NCI-H510A treated with DMSO at 0.1 percent for 48 hours (cell line): ENCODE measurements at regions not wholly inside any gene's neighbourhood (a gene's known extent, or its start where the extent isn't known, plus 50 kb on each side); places are given as distances from the start of the nearest gene placed in this dataset.
A peak's percentile ranks its signal among the peaks of the same experiment; 100 is the strongest.
"Not testable (repeated sequence)": the region's sequence is repeated elsewhere in the genome, so short reads cannot be mapped to it uniquely, and the experiment has no call there.

Experiments
- DNase-seq: peaks from one replicate; lab custom pipeline; 2025; lab: John Stamatoyannopoulos, UW

- peak; percentile 19 for DNase-seq
Measured at GRCh38 chr15:87752250-87752951, 504.1 kb downstream of the NTRK3 start.

GRCh38 chr15:87748483-87748882 is 508.1 kb downstream of the NTRK3 start:
- no peak for DNase-seq

- DNase-seq, result peak; percentile 37
Measured at GRCh38 chr15:87747087-87747486, 509.5 kb downstream of the NTRK3 start.

- no peak for DNase-seq
Measured at GRCh38 chr15:87746333-87746732, 510.2 kb downstream of the NTRK3 start.

- DNase-seq, result no peak
Measured at GRCh38 chr15:87744815-87745214, 511.7 kb downstream of the NTRK3 start.

- DNase-seq, result no peak
Measured at GRCh38 chr15:87743562-87743961, 513.0 kb downstream of the NTRK3 start.

GRCh38 chr15:87741350-87741749 is 515.2 kb downstream of the NTRK3 start:
- DNase-seq, result no peak

GRCh38 chr15:87740655-87741344 is 515.7 kb downstream of the NTRK3 start:
- DNase-seq, result no peak

GRCh38 chr15:87739866-87740265 is 516.7 kb downstream of the NTRK3 start:
- no peak for DNase-seq

GRCh38 chr15:87739081-87739480 is 517.5 kb downstream of the NTRK3 start:
- DNase-seq, result no peak

- DNase-seq, result not testable (repeated sequence)
Measured at GRCh38 chr15:87737460-87737859, 519.1 kb downstream of the NTRK3 start.

- no peak for DNase-seq
Measured at GRCh38 chr15:87736891-87737389, 519.6 kb downstream of the NTRK3 start.

- DNase-seq, result no peak
Measured at GRCh38 chr15:87736401-87736800, 520.1 kb downstream of the NTRK3 start.

- DNase-seq, result no peak
Measured at GRCh38 chr15:87735522-87735921, 521.0 kb downstream of the NTRK3 start.

GRCh38 chr15:87734571-87735373 is 521.8 kb downstream of the NTRK3 start:
- DNase-seq, result no peak

GRCh38 chr15:87733977-87734376 is 522.6 kb downstream of the NTRK3 start:
- DNase-seq, result no peak

GRCh38 chr15:87733541-87733941 is 523.0 kb downstream of the NTRK3 start:
- no peak for DNase-seq

- DNase-seq, result no peak
Measured at GRCh38 chr15:87732976-87733375, 523.6 kb downstream of the NTRK3 start.

GRCh38 chr15:87731630-87732029 is 524.9 kb downstream of the NTRK3 start:
- DNase-seq, result no peak

GRCh38 chr15:87730706-87731105 is 525.8 kb downstream of the NTRK3 start:
- no peak for DNase-seq

- DNase-seq, result no peak
Measured at GRCh38 chr15:87728998-87729397, 527.5 kb downstream of the NTRK3 start.

GRCh38 chr15:87727073-87727472 is 529.5 kb downstream of the NTRK3 start:
- no peak for DNase-seq

- no peak for DNase-seq
Measured at GRCh38 chr15:87724330-87724729, 532.2 kb downstream of the NTRK3 start.
